CD4-positive, alpha-beta T cell treated with Interleukin-10 for 1 hour (primary cell): ENCODE measurements at regions not wholly inside any gene's neighbourhood (a gene's known extent, or its start where the extent isn't known, plus 50 kb on each side); places are given as distances from the start of the nearest gene placed in this dataset.
"Not testable (repeated sequence)": the region's sequence is repeated elsewhere in the genome, so short reads cannot be mapped to it uniquely, and the experiment has no call there.

Experiments
- DNase-seq: peaks from one replicate; pipeline ENCODE4 v3.0.0-alpha.2; 2020

GRCh38 chr1:157367870-157368269 is 184.4 kb downstream of the FCRL5 start:
- DNase-seq = no peak

- no peak for DNase-seq
Measured at GRCh38 chr1:157367091-157367739, 185.1 kb downstream of the FCRL5 start.

GRCh38 chr1:157364612-157365011 is 187.7 kb downstream of the FCRL5 start:
- no peak for DNase-seq

- DNase-seq = no peak
Measured at GRCh38 chr1:157363660-157364140, 188.6 kb downstream of the FCRL5 start.

- no peak for DNase-seq
Measured at GRCh38 chr1:157360023-157360390, 192.3 kb downstream of the FCRL5 start.

- DNase-seq = no peak
Measured at GRCh38 chr1:157359314-157360022, 192.8 kb downstream of the FCRL5 start.

GRCh38 chr1:157357111-157357510 is 195.2 kb downstream of the FCRL5 start:
- DNase-seq = no peak

GRCh38 chr1:157356601-157357000 is 195.7 kb downstream of the FCRL5 start:
- no peak for DNase-seq

GRCh38 chr1:157353546-157353945 is 198.8 kb downstream of the FCRL5 start:
- no peak for DNase-seq

- no peak for DNase-seq
Measured at GRCh38 chr1:157352817-157353408, 199.4 kb downstream of the FCRL5 start.

- DNase-seq = no peak
Measured at GRCh38 chr1:157352216-157352615, 200.1 kb downstream of the FCRL5 start.

- not testable (repeated sequence) for DNase-seq
Measured at GRCh38 chr1:157351800-157352199, 200.5 kb downstream of the FCRL5 start.

- DNase-seq = no peak
Measured at GRCh38 chr1:157348538-157349480, 203.5 kb downstream of the FCRL5 start.

- DNase-seq = no peak
Measured at GRCh38 chr1:157347506-157347905, 204.8 kb downstream of the FCRL5 start.

- DNase-seq = not testable (repeated sequence)
Measured at GRCh38 chr1:157337785-157338184, 199.6 kb upstream of the ETV3 start.

- DNase-seq = no peak
Measured at GRCh38 chr1:157335056-157335455, 196.9 kb upstream of the ETV3 start.

- no peak for DNase-seq
Measured at GRCh38 chr1:157334041-157334440, 195.8 kb upstream of the ETV3 start.

- not testable (repeated sequence) for DNase-seq
Measured at GRCh38 chr1:157330177-157330576, 192.0 kb upstream of the ETV3 start.

- not testable (repeated sequence) for DNase-seq
Measured at GRCh38 chr1:157328120-157328519, 189.9 kb upstream of the ETV3 start.

GRCh38 chr1:157326173-157326859 is 188.1 kb upstream of the ETV3 start:
- no peak for DNase-seq

- DNase-seq = no peak
Measured at GRCh38 chr1:157325220-157325619, 187.0 kb upstream of the ETV3 start.

GRCh38 chr1:157321972-157322371 is 183.8 kb upstream of the ETV3 start:
- DNase-seq = not testable (repeated sequence)
